HPDE6-E6E7 (cell line): ENCODE measurements at regions not wholly inside any gene's neighbourhood (a gene's known extent, or its start where the extent isn't known, plus 50 kb on each side); places are given as distances from the start of the nearest gene placed in this dataset.

Experiments used
- DNase-seq: peaks from one replicate; pipeline ENCODE4 v3.0.0; 2011; ENCODE audit warnings: missing footprints; ENCODE audit errors: extremely low spot score

GRCh38 chr14:42802346-42802745, 1195.7 kb downstream of the LRFN5 start:
- DNase-seq: no peak

- no peak for DNase-seq
Observed at GRCh38 chr14:42792166-42792565, 1185.5 kb downstream of the LRFN5 start.

GRCh38 chr14:42782754-42783153, 1176.1 kb downstream of the LRFN5 start:
- no peak for DNase-seq

GRCh38 chr14:42778984-42779383, 1172.3 kb downstream of the LRFN5 start:
- no peak for DNase-seq

GRCh38 chr14:42750771-42751170, 1144.1 kb downstream of the LRFN5 start:
- DNase-seq: no peak

GRCh38 chr14:42742084-42742483, 1135.4 kb downstream of the LRFN5 start:
- no peak for DNase-seq

- no peak for DNase-seq
Observed at GRCh38 chr14:42736408-42736807, 1129.7 kb downstream of the LRFN5 start.

GRCh38 chr14:42734041-42734440, 1127.4 kb downstream of the LRFN5 start:
- no peak for DNase-seq

GRCh38 chr14:42732005-42732404, 1125.3 kb downstream of the LRFN5 start:
- no peak for DNase-seq

GRCh38 chr14:42731480-42731879, 1124.8 kb downstream of the LRFN5 start:
- no peak for DNase-seq

- no peak for DNase-seq
Observed at GRCh38 chr14:42729681-42730080, 1123.0 kb downstream of the LRFN5 start.

GRCh38 chr14:42719391-42719790, 1112.7 kb downstream of the LRFN5 start:
- DNase-seq: no peak

GRCh38 chr14:42715316-42715715, 1108.6 kb downstream of the LRFN5 start:
- no peak for DNase-seq

- no peak for DNase-seq
Observed at GRCh38 chr14:42710071-42710470, 1103.4 kb downstream of the LRFN5 start.

GRCh38 chr14:42703501-42703900, 1096.8 kb downstream of the LRFN5 start:
- no peak for DNase-seq

- no peak for DNase-seq
Observed at GRCh38 chr14:42687421-42687820, 1080.7 kb downstream of the LRFN5 start.

GRCh38 chr14:42683707-42684106, 1077.0 kb downstream of the LRFN5 start:
- DNase-seq: no peak

- no peak for DNase-seq
Observed at GRCh38 chr14:42676636-42677035, 1070.0 kb downstream of the LRFN5 start.

GRCh38 chr14:42673963-42674362, 1067.3 kb downstream of the LRFN5 start:
- no peak for DNase-seq

- no peak for DNase-seq
Observed at GRCh38 chr14:42671636-42672035, 1065.0 kb downstream of the LRFN5 start.

- DNase-seq: no peak
Observed at GRCh38 chr14:42665083-42665482, 1058.4 kb downstream of the LRFN5 start.

GRCh38 chr14:42664190-42664589, 1057.5 kb downstream of the LRFN5 start:
- DNase-seq: no peak

- no peak for DNase-seq
Observed at GRCh38 chr14:42654707-42655106, 1048.0 kb downstream of the LRFN5 start.

GRCh38 chr14:42642787-42643186, 1036.1 kb downstream of the LRFN5 start:
- DNase-seq: no peak
